Neural cell (in vitro differentiated cells): ENCODE measurements at regions not wholly inside any gene's neighbourhood (a gene's known extent, or its start where the extent isn't known, plus 50 kb on each side); places are given as distances from the start of the nearest gene placed in this dataset.

Experiments
- CTCF ChIP-seq: fragments of 450-650 bp; IDR thresholded peaks from 2 replicates; pipeline ENCODE4 v1.5.1; 2014; ENCODE audit warnings: antibody characterized with exemption, mild to moderate bottlenecking, moderate library complexity; ENCODE audit not compliant: poor library complexity, severe bottlenecking
- EP300 ChIP-seq: fragments of 450-650 bp; conservative IDR thresholded peaks from 2 replicates; pipeline ENCODE4 v1.6.1; 2014; ENCODE audit warnings: antibody characterized with exemption, mild to moderate bottlenecking, moderate library complexity; ENCODE audit not compliant: poor library complexity, severe bottlenecking
- EZH2 ChIP-seq: fragments of 200-600, 300-800 bp; shearing (Covaris generic), sonication (generic); IDR thresholded peaks from 2 replicates; pipeline ENCODE4 v1.6.1; 2014; ENCODE audit warnings: antibody characterized with exemption, low read length, borderline replicate concordance, mild to moderate bottlenecking; ENCODE audit not compliant: insufficient read depth, poor library complexity, severe bottlenecking
- MXI1 ChIP-seq: fragments of 450-650 bp; conservative IDR thresholded peaks from 2 replicates; pipeline ENCODE4 v1.6.1; 2014; ENCODE audit warnings: antibody characterized with exemption, mild to moderate bottlenecking; ENCODE audit not compliant: poor library complexity, severe bottlenecking
- POLR2AphosphoS5 ChIP-seq: IDR thresholded peaks from 2 replicates; pipeline ENCODE4 v1.6.1; 2012
- RAD21 ChIP-seq: fragments of 450-650 bp; conservative IDR thresholded peaks from 2 replicates; pipeline ENCODE4 v1.6.1; 2014; ENCODE audit warnings: antibody characterized with exemption, mild to moderate bottlenecking, moderate library complexity
- REST ChIP-seq: IDR thresholded peaks from 2 replicates; pipeline ENCODE4 v1.6.1; 2012; ENCODE audit warnings: borderline replicate concordance
- SMC3 ChIP-seq: fragments of 450-650 bp; conservative IDR thresholded peaks from 2 replicates; pipeline ENCODE4 v1.6.1; 2014; ENCODE audit warnings: antibody characterized with exemption, mild to moderate bottlenecking, moderate library complexity; ENCODE audit not compliant: poor library complexity
- TAF1 ChIP-seq: IDR thresholded peaks from 2 replicates; pipeline ENCODE4 v1.6.1; 2012; ENCODE audit warnings: low read depth

GRCh38 chr16:86291491-86291890, 218.8 kb upstream of the FOXF1 start:
- no peak for TF ChIP-seq CTCF
- TF ChIP-seq TAF1: no peak
- no peak for TF ChIP-seq EZH2
- TF ChIP-seq POLR2AphosphoS5: no peak
- no peak for TF ChIP-seq REST
- no peak for TF ChIP-seq RAD21
- no peak for TF ChIP-seq EP300
- TF ChIP-seq SMC3: no peak
- TF ChIP-seq MXI1: no peak
